HUES64 (cell line): ENCODE measurements at regions not wholly inside any gene's neighbourhood (a gene's known extent, or its start where the extent isn't known, plus 50 kb on each side); places are given as distances from the start of the nearest gene placed in this dataset.

Experiments
- H3K27ac ChIP-seq: 2 replicates; pipeline ENCODE4 v1.7.0; 2013; ENCODE audit warnings: low read depth, low read length, inconsistent platforms
- H3K27me3 ChIP-seq: 2 replicates; pipeline ENCODE4 v1.6.1; 2013; ENCODE audit warnings: mild to moderate bottlenecking, low read length; ENCODE audit not compliant: insufficient read depth
- H3K36me3 ChIP-seq: 2 replicates; pipeline ENCODE4 v1.6.1; 2013; ENCODE audit warnings: mild to moderate bottlenecking, low read length; ENCODE audit not compliant: insufficient read depth
- H3K4me1 ChIP-seq: 2 replicates; pipeline ENCODE4 v1.6.1; 2013; ENCODE audit warnings: mild to moderate bottlenecking, low read length, moderate library complexity; ENCODE audit not compliant: insufficient read depth
- H3K4me3 ChIP-seq: 2 replicates; pipeline ENCODE4 v1.5.1; 2013; ENCODE audit warnings: mild to moderate bottlenecking, low read length, moderate library complexity
- H3K9ac ChIP-seq: 2 replicates; pipeline ENCODE4 v1.6.1; 2013; ENCODE audit warnings: mild to moderate bottlenecking, low read depth, low read length
- H3K9me3 ChIP-seq: 2 replicates; pipeline ENCODE4 v1.6.1; 2013; ENCODE audit warnings: low read depth, low read length; ENCODE audit not compliant: insufficient read depth
- WGBS: fragments of 150-250, 120-280 bp; methylation state at CpG from one replicate; pipeline ENCODE4 v1.1.7; 2013; ENCODE audit warnings: missing lambda C conversion rate; 5-methylcytosine and 5-hydroxymethylcytosine counted together

GRCh38 chr3:146884296-146884695 lies 279.1 kb upstream of the PLSCR5 start:
- 100% methylated on average over 1 of the region's 2 CpGs for WGBS
- no peaks in the 10 kb centered on the region for H3K9me3 ChIP-seq
- H3K27me3 ChIP-seq: no peaks in the 10 kb centered on the region
- H3K36me3 ChIP-seq: no peaks in the 10 kb centered on the region
- H3K4me3 ChIP-seq: no peak overlapping the region
- no peak overlapping the region for H3K27ac ChIP-seq
- no peaks in the 10 kb centered on the region for H3K4me1 ChIP-seq
- no peak overlapping the region for H3K9ac ChIP-seq

- Histone ChIP-seq H3K9ac (no peak overlapping the region), H3K4me3 (no peak overlapping the region), H3K9me3 (no peaks in the 10 kb centered on the region), H3K27me3 (no peaks in the 10 kb centered on the region), H3K4me1 (no peaks in the 10 kb centered on the region), H3K27ac (no peak overlapping the region), H3K36me3 (no peaks in the 10 kb centered on the region)
- 88% methylated on average over 1 of the region's 1 CpG for WGBS
These were observed 278.1 kb upstream of the PLSCR5 start for GRCh38 chr3:146883288-146883687.

- WGBS: 95% methylated on average over 2 of the region's 3 CpGs
- Histone ChIP-seq H3K36me3 (no peaks in the 10 kb centered on the region), H3K4me1 (no peaks in the 10 kb centered on the region), H3K9ac (no peak overlapping the region), H3K4me3 (no peak overlapping the region), H3K9me3 (no peaks in the 10 kb centered on the region), H3K27me3 (no peaks in the 10 kb centered on the region), H3K27ac (no peak overlapping the region)
These were observed 277.0 kb upstream of the PLSCR5 start for GRCh38 chr3:146881966-146882760.

GRCh38 chr3:146881356-146881755 lies 276.2 kb upstream of the PLSCR5 start:
- no peaks in the 10 kb centered on the region for H3K36me3 ChIP-seq
- H3K9ac ChIP-seq: no peak overlapping the region
- H3K4me1 ChIP-seq: no peaks in the 10 kb centered on the region
- H3K27me3 ChIP-seq: no peaks in the 10 kb centered on the region
- 94% methylated on average over 6 of the region's 6 CpGs for WGBS
- H3K4me3 ChIP-seq: no peak overlapping the region
- no peaks in the 10 kb centered on the region for H3K9me3 ChIP-seq
- no peak overlapping the region for H3K27ac ChIP-seq

GRCh38 chr3:146873748-146874147 lies 268.6 kb upstream of the PLSCR5 start:
- no peaks in the 10 kb centered on the region for H3K36me3 ChIP-seq
- H3K9ac ChIP-seq: no peak overlapping the region
- H3K4me3 ChIP-seq: no peak overlapping the region
- H3K27me3 ChIP-seq: no peaks in the 10 kb centered on the region
- no peaks in the 10 kb centered on the region for H3K9me3 ChIP-seq
- H3K4me1 ChIP-seq: no peaks in the 10 kb centered on the region
- H3K27ac ChIP-seq: no peak overlapping the region

- H3K36me3 ChIP-seq: no peaks in the 10 kb centered on the region
- H3K9ac ChIP-seq: no peak overlapping the region
- no peaks in the 10 kb centered on the region for H3K4me1 ChIP-seq
- H3K27me3 ChIP-seq: no peaks in the 10 kb centered on the region
- no peak overlapping the region for H3K27ac ChIP-seq
- no peaks in the 10 kb centered on the region for H3K9me3 ChIP-seq
- H3K4me3 ChIP-seq: no peak overlapping the region
- WGBS: 77% methylated on average over 5 of the region's 7 CpGs
These were observed 260.1 kb upstream of the PLSCR5 start for GRCh38 chr3:146865175-146865755.

- Histone ChIP-seq H3K27me3 (no peaks in the 10 kb centered on the region), H3K27ac (no peak overlapping the region), H3K9ac (no peak overlapping the region), H3K4me3 (no peak overlapping the region), H3K4me1 (no peaks in the 10 kb centered on the region), H3K9me3 (no peaks in the 10 kb centered on the region), H3K36me3 (no peaks in the 10 kb centered on the region)
- 93% methylated on average over 3 of the region's 3 CpGs for WGBS
These were observed 256.1 kb upstream of the PLSCR5 start for GRCh38 chr3:146861262-146861661.

- WGBS: 90% methylated on average over 4 of the region's 4 CpGs
- no peaks in the 10 kb centered on the region for H3K27me3 ChIP-seq
These were observed 249.4 kb upstream of the PLSCR5 start for GRCh38 chr3:146854523-146854922.

GRCh38 chr3:146851665-146852064 lies 246.5 kb upstream of the PLSCR5 start:
- Histone ChIP-seq H3K27me3 (no peaks in the 10 kb centered on the region), H3K9me3 (no peaks in the 10 kb centered on the region), H3K4me3 (no peak overlapping the region), H3K4me1 (no peaks in the 10 kb centered on the region), H3K9ac (no peak overlapping the region), H3K36me3 (no peaks in the 10 kb centered on the region), H3K27ac (no peak overlapping the region)
- WGBS: no CpG with 5 or more reads among the region's 2 CpGs

More at GRCh38 chr3:146854523-146854922, 249.4 kb upstream of the PLSCR5 start:
- Histone ChIP-seq H3K4me1 (no peaks in the 10 kb centered on the region), H3K27ac (no peak overlapping the region), H3K4me3 (no peak overlapping the region), H3K36me3 (no peaks in the 10 kb centered on the region), H3K9ac (no peak overlapping the region), H3K9me3 (no peaks in the 10 kb centered on the region)

- Histone ChIP-seq H3K9ac (no peak overlapping the region), H3K4me1 (no peaks in the 10 kb centered on the region), H3K9me3 (no peaks in the 10 kb centered on the region), H3K27me3 (no peaks in the 10 kb centered on the region), H3K4me3 (no peak overlapping the region), H3K27ac (no peak overlapping the region), H3K36me3 (no peaks in the 10 kb centered on the region)
- 97% methylated on average over 2 of the region's 3 CpGs for WGBS
These were observed 240.2 kb upstream of the PLSCR5 start for GRCh38 chr3:146845361-146845760.

- Histone ChIP-seq H3K9me3 (no peaks in the 10 kb centered on the region), H3K27ac (no peak overlapping the region), H3K4me3 (no peak overlapping the region), H3K36me3 (no peaks in the 10 kb centered on the region), H3K27me3 (no peaks in the 10 kb centered on the region), H3K4me1 (no peaks in the 10 kb centered on the region), H3K9ac (no peak overlapping the region)
- 93% methylated on average over 1 of the region's 1 CpG for WGBS
These were observed 238.3 kb upstream of the PLSCR5 start for GRCh38 chr3:146843476-146843875.
